ENCODE measurements at regions not wholly inside any gene's neighbourhood (a gene's known extent, or its start where the extent isn't known, plus 50 kb on each side); places are given as distances from the start of the nearest gene placed in this dataset.

DNA sequence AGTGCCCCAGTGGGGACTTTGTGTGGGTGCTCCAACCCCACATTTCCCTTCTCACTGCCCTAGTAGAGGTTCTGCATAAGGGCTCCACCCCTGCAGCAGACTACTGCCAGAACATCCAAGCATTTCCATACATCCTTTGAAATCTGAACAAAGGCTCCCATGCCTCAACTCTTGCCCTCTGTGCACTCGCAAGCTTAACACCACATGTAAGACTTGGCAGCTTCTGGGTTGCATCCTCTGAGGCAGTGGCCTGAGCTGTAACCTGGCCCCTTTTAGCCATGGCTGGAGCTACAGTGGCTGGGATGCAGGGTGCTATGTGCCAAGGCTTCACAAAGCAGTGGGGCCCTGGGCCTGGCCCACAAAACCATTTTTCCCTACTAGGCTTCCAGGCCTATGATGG is 128.9 kb downstream of the TYW3 start:
- TF ChIP-seq, protein P1, sequence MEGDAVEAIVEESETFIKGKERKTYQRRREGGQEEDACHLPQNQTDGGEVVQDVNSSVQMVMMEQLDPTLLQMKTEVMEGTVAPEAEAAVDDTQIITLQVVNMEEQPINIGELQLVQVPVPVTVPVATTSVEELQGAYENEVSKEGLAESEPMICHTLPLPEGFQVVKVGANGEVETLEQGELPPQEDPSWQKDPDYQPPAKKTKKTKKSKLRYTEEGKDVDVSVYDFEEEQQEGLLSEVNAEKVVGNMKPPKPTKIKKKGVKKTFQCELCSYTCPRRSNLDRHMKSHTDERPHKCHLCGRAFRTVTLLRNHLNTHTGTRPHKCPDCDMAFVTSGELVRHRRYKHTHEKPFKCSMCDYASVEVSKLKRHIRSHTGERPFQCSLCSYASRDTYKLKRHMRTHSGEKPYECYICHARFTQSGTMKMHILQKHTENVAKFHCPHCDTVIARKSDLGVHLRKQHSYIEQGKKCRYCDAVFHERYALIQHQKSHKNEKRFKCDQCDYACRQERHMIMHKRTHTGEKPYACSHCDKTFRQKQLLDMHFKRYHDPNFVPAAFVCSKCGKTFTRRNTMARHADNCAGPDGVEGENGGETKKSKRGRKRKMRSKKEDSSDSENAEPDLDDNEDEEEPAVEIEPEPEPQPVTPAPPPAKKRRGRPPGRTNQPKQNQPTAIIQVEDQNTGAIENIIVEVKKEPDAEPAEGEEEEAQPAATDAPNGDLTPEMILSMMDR (optimal IDR thresholded peaks at IDR 0.05 in 1 of 3, IDR thresholded peaks at IDR 0.05 in 1 of 3, conservative IDR thresholded peaks at IDR 0.05 in 1 of 3; ENCODE audit: extremely low read depth in 1 of 3, insufficient read depth in 2 of 3, low read length in 3 of 3), result no peak
- TF ChIP-seq EZH2 (IDR thresholded peaks at IDR 0.05; ENCODE audit: low read length), result no peak
